Kidney epithelial cell (primary cell): ENCODE measurements at regions not wholly inside any gene's neighbourhood (a gene's known extent, or its start where the extent isn't known, plus 50 kb on each side); places are given as distances from the start of the nearest gene placed in this dataset.

ENCODE experiments used
- DNase-seq: peaks from one replicate; pipeline ENCODE4 v3.0.0-alpha.2; 2010; ENCODE audit warnings: low read depth
- H3K27me3 ChIP-seq: 2 replicates; pipeline ENCODE4 v1.6.0; 2011; ENCODE audit warnings: low read length; ENCODE audit not compliant: control insufficient read depth, insufficient read depth
- H3K36me3 ChIP-seq: 2 replicates; pipeline ENCODE4 v1.5.1; 2011; ENCODE audit warnings: low read length; ENCODE audit not compliant: control insufficient read depth, insufficient read depth
- H3K4me3 ChIP-seq: 2 replicates; pipeline ENCODE4 v1.5.1; 2011; ENCODE audit warnings: low read depth, mild to moderate bottlenecking, control low read depth, low read length
- TF ChIP-seq, protein P1 (sequence below): IDR thresholded peaks from 2 replicates; pipeline ENCODE4 v1.5.1; 2011; ENCODE audit warnings: mild to moderate bottlenecking, moderate library complexity, low read length, control low read depth, inconsistent platforms; ENCODE audit not compliant: insufficient read depth, poor library complexity, severe bottlenecking

DNA sequence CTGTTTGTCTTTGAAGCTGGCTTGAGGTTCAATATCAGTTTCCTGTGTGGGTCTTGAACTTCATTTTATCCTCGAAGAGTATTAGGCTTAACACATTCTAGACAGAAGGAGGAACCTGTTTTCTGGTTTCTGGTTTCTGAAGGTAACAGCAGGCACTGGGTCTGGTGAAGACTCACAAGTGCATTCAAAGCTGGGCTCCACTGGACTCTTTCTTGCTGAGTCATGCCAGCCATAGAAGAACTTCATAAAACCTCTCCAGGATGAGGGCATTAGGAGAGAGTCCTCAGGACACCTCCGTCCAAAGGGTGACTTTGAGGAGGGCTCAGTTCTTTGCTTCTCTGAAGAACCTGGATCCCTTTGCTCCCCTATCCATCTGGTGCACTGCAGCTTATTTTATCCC lies 668.6 kb upstream of the SLC10A2 start:
- TF ChIP-seq, protein P1, sequence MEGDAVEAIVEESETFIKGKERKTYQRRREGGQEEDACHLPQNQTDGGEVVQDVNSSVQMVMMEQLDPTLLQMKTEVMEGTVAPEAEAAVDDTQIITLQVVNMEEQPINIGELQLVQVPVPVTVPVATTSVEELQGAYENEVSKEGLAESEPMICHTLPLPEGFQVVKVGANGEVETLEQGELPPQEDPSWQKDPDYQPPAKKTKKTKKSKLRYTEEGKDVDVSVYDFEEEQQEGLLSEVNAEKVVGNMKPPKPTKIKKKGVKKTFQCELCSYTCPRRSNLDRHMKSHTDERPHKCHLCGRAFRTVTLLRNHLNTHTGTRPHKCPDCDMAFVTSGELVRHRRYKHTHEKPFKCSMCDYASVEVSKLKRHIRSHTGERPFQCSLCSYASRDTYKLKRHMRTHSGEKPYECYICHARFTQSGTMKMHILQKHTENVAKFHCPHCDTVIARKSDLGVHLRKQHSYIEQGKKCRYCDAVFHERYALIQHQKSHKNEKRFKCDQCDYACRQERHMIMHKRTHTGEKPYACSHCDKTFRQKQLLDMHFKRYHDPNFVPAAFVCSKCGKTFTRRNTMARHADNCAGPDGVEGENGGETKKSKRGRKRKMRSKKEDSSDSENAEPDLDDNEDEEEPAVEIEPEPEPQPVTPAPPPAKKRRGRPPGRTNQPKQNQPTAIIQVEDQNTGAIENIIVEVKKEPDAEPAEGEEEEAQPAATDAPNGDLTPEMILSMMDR: no peak
- no peak overlapping the region for H3K4me3 ChIP-seq

DNA sequence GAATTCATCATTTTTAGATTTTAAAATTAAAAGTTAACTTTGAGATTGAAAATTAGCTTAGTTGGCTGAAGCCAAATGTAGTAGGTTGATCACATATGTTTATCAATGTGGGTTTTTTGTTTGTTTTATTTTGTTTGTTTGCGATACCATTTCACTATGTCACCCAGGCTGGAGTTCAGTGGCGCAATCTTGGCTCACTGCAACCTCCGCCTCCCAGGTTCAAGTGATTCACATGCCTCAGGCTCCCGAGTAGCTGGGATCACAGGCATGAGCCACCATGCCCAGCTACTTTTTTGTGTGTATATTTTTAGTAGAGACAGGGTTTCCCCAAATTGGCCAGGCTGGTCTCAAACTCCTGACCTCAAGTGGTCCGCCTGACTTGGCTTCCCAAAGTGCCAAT lies 665.7 kb upstream of the SLC10A2 start:
- Histone ChIP-seq H3K27me3 (no peaks in the 10 kb centered on the region), H3K36me3 (no peaks in the 10 kb centered on the region), H3K4me3 (no peak overlapping the region)
- DNase-seq: no peak
- TF ChIP-seq, protein P1: no peak

More for the DNA sequence above, 668.6 kb upstream of the SLC10A2 start:
- no peak for DNase-seq
- Histone ChIP-seq H3K27me3 (no peaks in the 10 kb centered on the region), H3K36me3 (no peaks in the 10 kb centered on the region)

DNA sequence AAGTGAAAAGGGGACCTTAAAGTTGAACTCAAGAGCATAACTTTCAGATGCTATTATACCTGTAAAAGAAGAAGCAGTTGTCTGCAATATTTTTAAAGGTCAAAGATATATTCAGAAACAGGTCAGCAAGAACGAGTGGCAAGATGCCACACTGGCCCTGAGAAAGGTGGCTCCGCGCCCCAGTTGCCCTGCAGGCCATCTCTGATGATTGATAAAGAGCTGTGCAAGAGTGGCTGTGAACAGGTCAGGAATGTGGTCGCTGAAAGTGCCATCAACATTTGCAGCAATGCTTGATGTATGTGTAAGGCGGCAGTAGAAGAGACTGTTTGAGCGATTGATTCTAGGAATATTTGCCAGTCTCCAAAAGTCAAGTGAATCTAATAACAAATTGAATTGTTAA lies 664.2 kb upstream of the SLC10A2 start:
- no peaks in the 10 kb centered on the region for H3K27me3 ChIP-seq
- TF ChIP-seq, protein P1: no peak
- H3K36me3 ChIP-seq: no peaks in the 10 kb centered on the region
- DNase-seq: no peak
- H3K4me3 ChIP-seq: no peak overlapping the region

DNA sequence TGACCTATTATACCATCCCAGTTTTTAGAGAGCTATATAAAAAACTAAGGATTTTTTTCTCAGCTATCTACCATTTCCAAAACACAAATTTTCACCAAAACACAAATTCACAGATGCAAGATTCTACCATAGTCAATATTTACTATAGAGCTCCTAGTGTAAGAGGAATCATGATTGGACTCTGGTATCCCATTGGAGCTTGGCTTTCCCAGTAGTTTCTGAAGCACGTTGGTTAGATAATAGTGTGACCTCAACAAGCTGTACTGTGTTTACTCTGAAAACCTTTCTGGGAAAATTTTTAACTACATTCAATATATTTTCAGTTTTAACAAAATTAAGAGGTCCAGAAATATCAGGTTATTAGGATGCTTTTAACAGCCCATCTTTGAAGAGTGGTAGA lies 660.6 kb upstream of the SLC10A2 start:
- Histone ChIP-seq H3K27me3 (no peaks in the 10 kb centered on the region), H3K36me3 (no peaks in the 10 kb centered on the region), H3K4me3 (no peak overlapping the region)
- DNase-seq: no peak
- TF ChIP-seq, protein P1: no peak

DNA sequence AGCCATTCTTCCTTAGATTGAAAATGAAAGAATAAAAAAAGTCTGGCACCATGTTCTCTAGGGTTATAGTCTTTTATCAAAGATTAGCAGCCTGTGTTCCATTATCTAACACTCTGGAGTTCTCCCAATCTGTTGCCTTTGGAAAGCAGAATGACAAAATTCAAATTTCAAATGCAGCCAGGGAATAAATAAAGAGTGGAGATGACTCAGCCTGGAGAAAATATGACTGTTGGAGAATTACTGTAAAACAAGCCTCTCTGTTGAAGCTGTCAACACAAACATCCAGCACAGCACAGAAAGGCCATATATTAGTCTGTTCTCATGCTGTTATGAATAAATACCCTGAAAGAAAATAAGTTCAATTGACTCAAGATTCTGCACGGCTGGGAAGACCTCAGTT lies 650.5 kb upstream of the SLC10A2 start:
- TF ChIP-seq, protein P1: no peak
- DNase-seq: no peak
- Histone ChIP-seq H3K36me3 (no peaks in the 10 kb centered on the region), H3K27me3 (no peaks in the 10 kb centered on the region), H3K4me3 (no peak overlapping the region)

DNA sequence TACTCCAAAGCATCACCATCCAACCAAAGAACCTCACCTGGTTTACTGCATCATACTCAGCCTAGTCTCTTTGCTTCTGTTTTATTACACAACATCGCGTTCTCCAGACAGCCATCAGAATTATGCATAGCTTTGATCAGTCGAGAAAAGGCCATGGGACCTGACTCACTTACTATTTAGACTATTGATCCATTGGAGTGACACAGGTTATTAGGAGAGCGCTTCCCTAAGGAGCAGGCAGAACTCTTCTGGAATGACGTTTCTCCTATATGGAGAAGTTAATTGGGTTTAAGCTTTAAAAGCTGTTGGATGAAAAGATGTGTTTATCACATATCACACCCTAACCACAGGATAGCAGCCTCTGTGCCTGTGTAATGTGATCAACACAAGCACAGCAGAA lies 649.1 kb upstream of the SLC10A2 start:
- Histone ChIP-seq H3K36me3 (no peaks in the 10 kb centered on the region), H3K27me3 (no peaks in the 10 kb centered on the region), H3K4me3 (no peak overlapping the region)
- TF ChIP-seq, protein P1: no peak
- no peak for DNase-seq
